ENCODE measurements at regions not wholly inside any gene's neighbourhood (a gene's known extent, or its start where the extent isn't known, plus 50 kb on each side); places are given as distances from the start of the nearest gene placed in this dataset.
"Not testable (repeated sequence)": the region's sequence is repeated elsewhere in the genome, so short reads cannot be mapped to it uniquely, and the experiment has no call there.

DNA sequence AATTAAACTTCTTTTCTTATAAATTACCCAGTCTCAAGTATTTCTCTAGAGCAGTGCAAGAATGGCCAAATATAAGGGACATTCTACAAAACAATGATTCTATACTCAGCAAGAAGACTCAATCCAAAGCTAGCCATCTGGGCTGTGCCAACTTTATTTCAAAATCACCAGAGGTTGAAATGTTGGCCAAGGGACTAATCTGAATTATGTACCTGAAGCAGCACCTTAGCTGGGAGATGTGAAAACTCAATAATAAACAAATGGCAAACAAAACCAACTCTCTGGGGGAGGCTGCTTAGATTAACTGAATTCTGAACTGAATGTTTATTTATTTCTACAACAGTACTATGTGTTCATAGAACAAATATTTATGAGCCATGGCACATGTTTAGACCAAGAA, 251.3 kb downstream of the RDH14 start:
- no peak for DNase-seq

- no peak for DNase-seq
These were observed 255.6 kb downstream of the RDH14 start for GRCh38 chr2:18304849-18305248.

- no peak for DNase-seq
These were observed 258.9 kb downstream of the RDH14 start for GRCh38 chr2:18301421-18302139.

- no peak for DNase-seq
These were observed 260.8 kb downstream of the RDH14 start for GRCh38 chr2:18299423-18300212.

GRCh38 chr2:18297534-18298058, 262.9 kb downstream of the RDH14 start:
- DNase-seq: no peak

- DNase-seq: no peak
These were observed 270.1 kb downstream of the RDH14 start for GRCh38 chr2:18290386-18290785.

GRCh38 chr2:18286897-18287296, 273.6 kb downstream of the RDH14 start:
- DNase-seq: no peak

DNA sequence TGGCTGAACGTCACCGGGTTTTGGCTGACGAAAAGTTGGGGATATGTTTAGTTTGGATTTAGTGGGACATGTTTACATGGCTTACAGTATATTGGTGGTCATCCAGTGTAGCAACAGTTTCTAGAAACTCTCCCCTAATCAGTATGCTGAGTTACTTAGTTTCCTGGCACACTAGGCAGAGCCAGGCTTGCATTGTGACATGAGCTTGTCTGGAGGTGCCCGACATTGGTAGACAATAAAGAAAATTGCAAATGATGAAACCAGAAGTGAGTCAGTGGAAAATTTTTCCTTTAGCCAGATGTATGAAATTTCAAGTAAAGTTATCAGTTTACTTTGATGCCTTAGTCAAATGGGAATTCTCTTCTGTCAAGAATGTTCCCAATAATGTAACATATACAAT, 276.1 kb downstream of the RDH14 start:
- no peak for DNase-seq

GRCh38 chr2:18282026-18282425, 278.4 kb downstream of the RDH14 start:
- no peak for DNase-seq

DNA sequence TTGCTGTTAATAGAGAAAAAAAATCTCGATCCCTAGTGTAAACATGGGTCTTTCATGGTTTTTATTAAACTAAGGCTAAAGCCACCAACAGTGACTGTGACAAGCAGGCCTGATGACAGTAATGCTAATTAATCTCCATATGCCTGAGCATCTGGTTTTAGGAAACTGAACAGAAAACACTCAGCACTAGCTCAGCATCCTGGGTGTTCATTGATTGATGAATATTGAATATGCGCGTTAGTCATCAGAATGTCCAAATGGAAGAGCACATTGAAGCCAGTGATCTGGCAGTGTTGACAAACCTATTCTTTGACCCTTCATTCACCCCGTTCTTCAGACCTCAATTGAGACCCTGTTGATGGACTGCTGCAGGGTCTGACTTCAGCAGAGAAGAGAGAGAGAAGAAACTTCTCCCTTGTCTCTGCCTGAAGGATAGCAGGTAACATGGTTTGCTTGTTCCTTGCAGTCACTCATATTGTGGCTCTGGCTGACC, 283.8 kb downstream of the RDH14 start:
- DNase-seq: no peak

- no peak for DNase-seq
These were observed 287.2 kb downstream of the RDH14 start for GRCh38 chr2:18273205-18273604.

- DNase-seq: no peak
These were observed 288.3 kb downstream of the RDH14 start for GRCh38 chr2:18272148-18272494.

DNA sequence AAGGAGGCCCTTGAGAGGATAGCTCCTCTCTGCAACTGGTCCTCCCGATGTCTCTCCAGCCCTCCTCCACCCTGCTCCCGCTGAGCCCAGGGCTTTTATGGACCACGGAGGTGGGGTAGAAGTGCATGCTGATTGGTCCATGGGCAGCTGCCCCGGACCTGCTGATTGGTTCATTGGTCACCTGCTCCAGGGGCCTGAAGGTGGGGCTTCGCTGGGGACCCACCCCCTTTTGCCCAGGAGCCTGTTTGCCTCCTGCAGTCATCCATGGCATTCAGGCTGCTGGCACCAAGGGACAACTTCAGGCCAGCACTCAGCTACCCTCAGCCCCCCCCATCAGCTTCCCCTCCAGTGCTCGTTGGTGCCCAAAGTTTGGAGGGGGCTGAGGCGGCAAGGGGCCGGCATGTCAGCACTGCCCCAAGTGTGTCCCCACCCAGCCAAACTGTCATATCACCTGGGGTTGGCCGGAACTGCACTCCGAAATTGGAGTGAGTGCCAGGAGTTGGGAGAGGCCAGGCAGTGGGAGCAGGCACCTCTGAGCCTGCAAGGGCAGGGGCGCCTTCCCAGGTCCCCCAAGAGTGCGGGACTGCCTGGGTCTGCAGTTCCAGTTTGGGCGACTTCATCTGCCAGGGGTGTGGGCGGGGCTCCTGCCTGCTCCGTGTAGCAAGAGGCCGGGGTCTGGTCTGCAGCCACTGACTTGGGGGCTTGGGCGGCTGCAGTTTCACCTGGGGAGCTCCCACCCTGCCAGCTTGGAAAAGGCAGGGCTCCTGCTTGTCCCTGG, 288.9 kb downstream of the RDH14 start:
- no peak for DNase-seq

DNA sequence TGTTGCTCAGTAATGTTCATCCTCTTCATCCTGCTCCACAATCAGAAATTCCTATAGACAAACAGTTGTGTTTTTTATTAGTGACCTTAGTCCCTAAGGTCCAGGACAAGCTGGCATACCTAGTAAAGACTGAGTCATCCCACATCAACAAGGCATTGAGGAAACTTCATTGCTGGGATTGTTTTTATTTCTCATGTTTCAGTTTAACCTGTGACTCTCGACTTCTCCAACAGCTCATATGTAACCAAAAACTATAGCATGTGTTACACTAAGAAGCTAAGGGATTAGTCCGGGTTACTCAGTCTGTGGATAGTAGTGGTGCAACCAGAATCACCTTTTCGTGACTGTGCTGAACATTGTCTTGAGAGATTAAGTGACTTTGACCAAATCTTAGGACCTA, 292.1 kb downstream of the RDH14 start:
- DNase-seq: no peak

DNA sequence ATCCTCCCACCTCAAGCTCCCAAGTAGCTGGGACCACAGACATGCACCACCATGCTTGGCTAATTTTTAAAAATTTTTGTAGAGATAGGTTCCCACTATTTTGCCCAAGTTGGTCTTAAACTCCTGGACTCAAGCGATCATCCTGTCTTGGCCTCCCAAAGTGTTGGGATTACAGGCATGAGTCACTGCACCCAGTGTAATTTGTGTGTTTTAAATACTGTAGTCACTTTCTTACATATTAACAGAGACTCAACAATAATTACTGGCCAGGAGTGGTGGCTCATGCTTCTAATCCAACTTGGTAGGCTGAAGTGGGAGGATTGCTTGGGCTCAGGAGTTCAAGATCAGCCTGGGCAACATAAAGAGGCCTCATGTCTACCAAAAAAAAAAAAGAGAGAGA, 293.0 kb downstream of the RDH14 start:
- no peak for DNase-seq

GRCh38 chr2:18266699-18267098, 293.8 kb downstream of the RDH14 start:
- DNase-seq: not testable (repeated sequence)

- no peak for DNase-seq
These were observed 294.6 kb downstream of the RDH14 start for GRCh38 chr2:18265614-18266586.

DNA sequence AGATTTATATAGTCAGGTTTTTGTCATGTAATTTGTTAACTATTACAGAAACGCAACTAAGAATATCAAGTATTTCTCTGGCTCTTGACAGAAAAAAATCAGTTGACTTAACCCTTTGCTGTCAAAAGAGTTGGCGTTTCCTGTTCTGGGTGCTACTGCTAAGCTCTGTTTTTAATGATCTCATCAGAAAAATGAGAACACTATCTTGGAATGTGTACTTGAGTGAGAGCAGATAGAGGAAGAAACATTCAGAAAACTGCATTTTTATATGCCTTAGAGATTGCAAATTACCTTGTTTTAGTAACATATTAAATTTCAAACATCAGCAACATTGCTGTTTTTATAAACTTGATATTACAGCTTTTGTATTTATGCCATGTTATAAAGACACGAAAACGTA, 297.9 kb downstream of the RDH14 start:
- DNase-seq: no peak

DNA sequence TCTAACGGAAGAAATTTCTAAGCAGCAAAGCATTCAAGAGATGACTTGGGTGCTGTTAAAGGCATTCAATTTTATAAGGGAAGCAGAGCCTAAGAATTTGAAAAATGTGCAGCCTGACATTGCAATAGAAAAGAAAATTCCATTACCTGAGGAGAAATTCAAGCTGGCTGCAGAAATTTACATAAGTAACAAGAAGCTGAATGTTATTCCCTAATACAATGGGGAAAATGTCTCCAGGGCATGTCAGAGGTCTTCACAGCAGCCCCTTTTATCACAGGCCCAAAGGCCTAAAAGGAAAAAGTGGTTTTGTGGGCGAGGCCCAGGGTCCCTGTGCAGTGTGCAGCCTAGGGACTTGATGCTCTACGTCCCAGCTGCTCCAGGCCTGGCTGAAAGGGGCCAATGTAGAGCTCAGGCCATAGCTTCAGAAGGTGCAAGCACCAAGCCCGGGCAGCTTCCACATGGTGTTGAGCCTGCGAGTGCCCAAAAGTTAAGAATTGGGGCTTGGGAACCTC, 306.7 kb downstream of the RDH14 start:
- no peak for DNase-seq

DNA sequence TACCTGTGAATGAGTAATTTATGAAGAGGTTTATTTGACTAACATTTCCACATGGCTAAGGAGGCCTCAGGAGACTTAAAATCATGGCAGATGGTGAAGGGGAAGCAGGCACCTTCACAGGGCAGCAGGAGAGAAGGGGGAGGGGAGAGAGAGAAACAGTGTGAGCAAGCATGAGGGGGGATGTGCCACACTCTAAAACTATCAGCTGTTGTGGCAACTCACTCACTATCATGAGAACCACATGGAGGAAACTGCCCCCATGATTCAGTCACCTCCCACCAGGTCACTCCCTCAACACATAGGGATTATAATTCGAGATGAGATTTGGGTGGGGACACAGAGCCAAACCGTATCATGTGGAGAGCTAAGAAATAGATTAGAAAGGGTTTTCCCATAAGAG, 309.0 kb downstream of the RDH14 start:
- DNase-seq: no peak

DNA sequence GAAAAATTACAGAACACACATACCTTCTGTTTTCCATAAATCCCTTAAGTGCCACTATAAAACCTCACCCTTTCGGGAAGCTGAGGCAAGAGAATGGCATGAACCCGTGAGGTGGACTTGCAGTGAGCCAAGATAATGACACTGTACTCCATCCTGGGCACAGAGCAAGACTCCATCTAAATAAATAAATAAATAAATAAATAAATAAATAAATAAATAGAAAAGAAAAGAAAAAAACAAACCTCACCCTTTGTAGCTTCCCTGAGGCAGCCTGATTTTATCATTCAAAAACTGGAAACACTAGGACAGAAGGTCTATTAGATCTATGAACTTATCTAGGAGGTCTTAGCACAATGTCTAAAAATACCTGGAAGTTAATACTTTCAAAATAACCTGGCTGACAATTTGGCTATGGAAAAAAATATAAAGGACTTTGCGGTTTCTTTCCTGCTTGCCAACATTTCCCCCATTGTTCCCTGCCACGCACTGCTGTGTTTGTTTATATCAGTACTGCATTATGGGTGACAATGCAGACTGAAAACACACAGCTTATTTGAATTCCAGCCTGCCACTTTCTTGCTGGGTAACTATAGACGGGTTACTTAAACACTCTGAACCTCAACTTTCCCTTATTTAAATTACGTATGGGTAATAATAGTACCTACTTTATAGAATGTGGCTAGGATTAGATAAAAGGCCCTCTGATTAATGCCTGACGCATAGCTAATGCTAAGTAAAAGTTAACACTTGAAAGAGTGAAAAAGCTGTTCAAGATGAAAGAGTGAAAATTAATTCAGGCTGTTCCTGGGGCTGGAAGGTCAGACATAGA, 313.0 kb downstream of the RDH14 start:
- DNase-seq: no peak
